Stimulated activated effector memory CD8-positive, alpha-beta T cell treated with anti-CD3 and anti-CD28 coated beads, Interleukin-12 subunit alpha, Interleukin-12 subunit beta, amount 100 ng/mL, for 72 hours (primary cell): ENCODE measurements at regions not wholly inside any gene's neighbourhood (a gene's known extent, or its start where the extent isn't known, plus 50 kb on each side); places are given as distances from the start of the nearest gene placed in this dataset.

ENCODE experiments used
- ATAC-seq: fragments of 150-1000 bp; cut with Tn5 transposase; 2 replicates; pipeline ENCODE4 v1.10.0; 2021
- DNase-seq, 2 donors: peaks; one replicate each; pipeline ENCODE4 v3.0.0; 2021 to 2022; ENCODE audit warnings: low spot score in 2 of 2
- H3K27ac Mint-ChIP-seq: one replicate; pipeline ENCODE4 v1.8.0; 2022; ENCODE audit warnings: mild to moderate bottlenecking, mixed read lengths
- H3K36me3 Mint-ChIP-seq: one replicate; pipeline ENCODE4 v1.8.0; 2022; ENCODE audit warnings: mild to moderate bottlenecking, mixed read lengths
- H3K4me1 Mint-ChIP-seq: one replicate; pipeline ENCODE4 v1.8.0; 2022; ENCODE audit warnings: mixed read lengths
- H3K4me3 Mint-ChIP-seq: one replicate; pipeline ENCODE4 v1.8.0; 2022; ENCODE audit warnings: mild to moderate bottlenecking, mixed read lengths
- H3K9me3 Mint-ChIP-seq: one replicate; pipeline ENCODE4 v1.8.0; 2022; ENCODE audit warnings: mixed read lengths

DNA sequence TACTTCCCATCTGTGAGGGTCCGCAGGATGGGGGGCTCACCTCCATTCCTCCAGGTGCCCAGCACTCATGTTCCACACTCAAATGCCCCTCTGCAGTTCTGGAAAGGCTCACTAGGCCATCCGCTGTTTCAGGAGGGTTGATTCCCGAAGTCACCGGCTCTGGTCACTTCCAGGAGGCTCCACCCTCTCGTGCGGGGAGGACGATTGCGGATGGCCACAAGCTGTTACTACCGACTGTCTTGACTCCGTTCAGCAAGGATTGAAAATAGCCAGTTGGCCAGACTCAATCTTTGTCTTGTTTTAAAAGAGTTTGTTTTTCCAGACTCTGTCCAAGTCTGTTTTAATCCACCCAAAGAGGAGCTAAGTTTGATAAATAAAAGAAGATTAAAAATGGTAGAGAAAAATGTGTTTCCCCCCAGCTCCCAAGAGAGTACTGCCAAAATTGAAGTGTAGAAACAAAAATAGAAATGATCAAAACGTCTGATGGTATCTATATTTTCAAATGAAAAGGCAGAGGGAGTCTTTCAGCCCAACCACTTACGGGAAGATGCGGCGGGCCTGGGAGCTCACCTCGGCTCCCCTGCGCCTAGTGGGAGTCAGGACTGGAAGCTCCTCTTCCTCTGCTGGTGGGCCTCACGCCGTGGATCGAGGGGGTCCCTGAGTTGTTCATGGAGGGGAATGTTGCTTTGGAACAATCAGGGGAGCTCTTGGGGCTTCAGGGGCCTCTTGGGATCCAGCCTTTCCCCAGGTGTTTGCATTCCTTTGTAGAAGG is 1280.8 kb downstream of the BRD1 start:
- Mint-ChIP-seq H3K4me3 (no peak overlapping the region), H3K9me3 (no peaks in the 10 kb centered on the region)
- ATAC-seq: no peak

DNA sequence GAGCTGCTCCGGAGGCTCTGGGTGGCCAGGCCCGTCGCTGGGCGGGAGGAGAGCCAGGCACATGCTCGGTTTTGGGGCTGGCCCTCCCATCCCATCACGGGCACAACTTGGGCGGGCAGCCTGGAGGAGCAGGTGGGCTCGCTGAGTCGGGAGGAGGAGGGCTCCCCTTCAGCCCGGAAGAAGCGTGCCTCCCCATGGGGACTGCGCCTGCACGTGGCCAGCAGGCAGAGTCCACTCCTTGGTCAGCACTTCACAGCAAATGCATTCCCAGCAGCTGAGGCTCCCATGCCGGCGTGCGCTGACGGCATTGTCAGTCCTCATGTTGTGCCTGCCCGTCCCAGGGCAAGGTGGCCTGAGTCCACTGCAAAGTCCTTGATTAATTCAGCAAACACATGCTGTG is 1281.7 kb downstream of the BRD1 start:
- DNase-seq: no peak
- H3K4me1 Mint-ChIP-seq: no peaks in the 10 kb centered on the region

More for the DNA sequence above, 1280.8 kb downstream of the BRD1 start:
- H3K27ac Mint-ChIP-seq: no peak overlapping the region
- DNase-seq: no peak
- no peaks in the 10 kb centered on the region for H3K4me1 Mint-ChIP-seq
- no peaks in the 10 kb centered on the region for H3K36me3 Mint-ChIP-seq

DNA sequence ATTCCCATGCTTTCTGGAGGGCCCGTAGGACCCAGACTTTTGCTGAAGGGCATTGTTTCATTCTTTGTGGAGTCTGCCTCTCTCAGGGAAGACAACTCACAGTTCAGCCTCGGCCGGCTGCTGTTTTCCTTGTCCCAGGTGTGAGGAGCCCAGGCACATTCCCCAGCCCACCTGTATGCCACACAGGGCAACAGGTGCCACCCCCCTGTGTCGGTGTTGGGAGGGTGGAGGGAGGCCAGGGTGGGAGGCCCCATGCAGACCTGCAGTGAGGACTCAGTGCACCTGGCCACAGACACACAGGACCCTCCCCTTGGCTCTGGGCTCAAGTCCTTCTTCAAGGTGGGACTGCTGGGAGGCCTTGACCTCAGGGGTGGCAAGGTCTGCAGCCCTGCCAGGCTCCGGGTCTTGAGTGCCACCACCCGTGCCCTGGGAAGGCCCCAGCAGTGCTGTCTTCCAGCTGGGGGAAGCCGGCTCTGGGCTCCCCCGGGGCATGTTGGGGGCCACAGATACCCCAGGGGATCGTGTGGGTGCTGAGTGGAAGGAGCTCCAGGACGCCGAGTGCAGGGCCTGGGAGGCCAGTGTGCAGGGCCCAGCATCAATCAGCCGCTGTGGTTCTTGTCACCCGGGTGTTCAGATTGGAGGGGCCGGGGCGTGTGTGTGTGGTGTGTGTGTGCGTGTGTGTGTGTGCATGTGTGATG is 1286.1 kb downstream of the BRD1 start:
- Mint-ChIP-seq H3K27ac (no peak overlapping the region), H3K4me3 (no peak overlapping the region), H3K4me1 (no peaks in the 10 kb centered on the region), H3K9me3 (no peaks in the 10 kb centered on the region), H3K36me3 (no peaks in the 10 kb centered on the region)
- ATAC-seq (no peak), DNase-seq (no peak)

More for the DNA sequence above, 1281.7 kb downstream of the BRD1 start:
- no peaks in the 10 kb centered on the region for H3K9me3 Mint-ChIP-seq
- ATAC-seq: no peak
- no peaks in the 10 kb centered on the region for H3K36me3 Mint-ChIP-seq
- no peak overlapping the region for H3K27ac Mint-ChIP-seq
- no peak overlapping the region for H3K4me3 Mint-ChIP-seq

DNA sequence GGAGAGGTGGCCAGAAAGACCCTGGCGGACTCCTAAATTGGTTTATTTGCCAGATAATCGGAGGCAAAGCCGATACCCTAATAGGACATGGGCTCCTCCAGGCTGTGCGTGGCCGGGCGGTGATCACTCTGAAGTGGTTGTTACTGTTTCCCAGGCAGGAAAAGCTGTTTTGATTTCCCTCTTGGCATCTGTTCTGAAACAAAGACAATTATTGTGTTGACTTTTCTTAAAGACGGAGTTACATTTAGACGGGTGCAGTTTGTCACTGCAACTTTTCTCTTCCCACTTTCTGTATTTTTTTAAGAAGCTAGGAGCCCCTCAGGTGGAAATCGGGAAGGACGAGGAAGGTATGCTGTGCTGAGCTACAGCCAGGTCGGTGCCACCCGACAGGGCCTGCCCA is 1288.4 kb downstream of the BRD1 start:
- ATAC-seq (no peak), DNase-seq (no peak)
- H3K4me1 Mint-ChIP-seq: no peaks in the 10 kb centered on the region
- no peak overlapping the region for H3K4me3 Mint-ChIP-seq
- H3K36me3 Mint-ChIP-seq: no peaks in the 10 kb centered on the region
- H3K27ac Mint-ChIP-seq: no peak overlapping the region
- H3K9me3 Mint-ChIP-seq: no peaks in the 10 kb centered on the region

DNA sequence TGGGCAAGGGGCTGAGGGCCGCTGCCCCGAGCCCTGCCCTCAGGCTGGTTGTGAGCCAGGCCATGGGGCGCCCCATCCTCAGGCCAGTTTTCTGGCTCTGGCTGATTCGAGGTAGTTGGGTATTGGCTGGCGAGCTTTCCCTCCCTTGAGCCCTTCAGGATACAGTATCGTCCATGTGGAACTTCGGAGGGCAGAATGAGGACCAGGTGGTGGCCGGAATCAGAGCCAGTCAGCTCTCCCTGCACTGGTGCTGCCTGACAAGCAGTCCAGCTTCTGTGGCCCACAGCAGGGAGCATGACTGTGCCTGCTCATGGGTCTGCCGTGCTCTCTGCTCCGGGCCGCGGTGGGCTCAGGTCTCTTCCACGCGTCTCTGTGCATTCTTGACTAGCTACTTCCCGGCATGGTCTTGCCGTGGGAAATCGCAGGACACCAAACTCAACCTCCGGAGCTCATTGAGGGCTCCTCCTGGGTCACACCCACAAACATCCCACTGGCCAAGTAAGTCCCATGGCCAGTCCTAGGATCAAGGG is 1289.3 kb downstream of the BRD1 start:
- DNase-seq: no peak
- H3K9me3 Mint-ChIP-seq: no peaks in the 10 kb centered on the region
- no peak for ATAC-seq
- H3K4me1 Mint-ChIP-seq: no peaks in the 10 kb centered on the region
- H3K36me3 Mint-ChIP-seq: no peaks in the 10 kb centered on the region
- H3K4me3 Mint-ChIP-seq: no peak overlapping the region
- H3K27ac Mint-ChIP-seq: no peak overlapping the region

DNA sequence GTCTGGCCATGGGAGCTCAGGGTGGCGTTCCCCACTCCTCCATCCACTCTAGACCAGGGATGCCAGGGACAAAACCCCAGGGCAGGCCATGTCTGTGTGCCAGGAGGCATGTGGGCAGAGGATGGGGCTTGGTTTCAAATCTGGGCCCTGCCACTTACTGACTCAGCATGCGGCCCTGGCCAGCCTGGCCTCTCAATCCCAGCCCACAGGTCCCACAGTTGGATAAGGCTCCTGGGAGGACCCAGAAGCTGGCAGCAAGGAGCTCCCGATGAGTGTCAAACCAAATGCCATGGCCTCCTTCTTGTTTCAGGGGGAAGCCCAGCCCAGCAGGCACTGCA is 1290.4 kb downstream of the BRD1 start:
- ATAC-seq: no peak
- Mint-ChIP-seq H3K27ac (no peak overlapping the region), H3K36me3 (no peaks in the 10 kb centered on the region), H3K9me3 (no peaks in the 10 kb centered on the region), H3K4me1 (no peaks in the 10 kb centered on the region), H3K4me3 (no peak overlapping the region)
- no peak for DNase-seq

DNA sequence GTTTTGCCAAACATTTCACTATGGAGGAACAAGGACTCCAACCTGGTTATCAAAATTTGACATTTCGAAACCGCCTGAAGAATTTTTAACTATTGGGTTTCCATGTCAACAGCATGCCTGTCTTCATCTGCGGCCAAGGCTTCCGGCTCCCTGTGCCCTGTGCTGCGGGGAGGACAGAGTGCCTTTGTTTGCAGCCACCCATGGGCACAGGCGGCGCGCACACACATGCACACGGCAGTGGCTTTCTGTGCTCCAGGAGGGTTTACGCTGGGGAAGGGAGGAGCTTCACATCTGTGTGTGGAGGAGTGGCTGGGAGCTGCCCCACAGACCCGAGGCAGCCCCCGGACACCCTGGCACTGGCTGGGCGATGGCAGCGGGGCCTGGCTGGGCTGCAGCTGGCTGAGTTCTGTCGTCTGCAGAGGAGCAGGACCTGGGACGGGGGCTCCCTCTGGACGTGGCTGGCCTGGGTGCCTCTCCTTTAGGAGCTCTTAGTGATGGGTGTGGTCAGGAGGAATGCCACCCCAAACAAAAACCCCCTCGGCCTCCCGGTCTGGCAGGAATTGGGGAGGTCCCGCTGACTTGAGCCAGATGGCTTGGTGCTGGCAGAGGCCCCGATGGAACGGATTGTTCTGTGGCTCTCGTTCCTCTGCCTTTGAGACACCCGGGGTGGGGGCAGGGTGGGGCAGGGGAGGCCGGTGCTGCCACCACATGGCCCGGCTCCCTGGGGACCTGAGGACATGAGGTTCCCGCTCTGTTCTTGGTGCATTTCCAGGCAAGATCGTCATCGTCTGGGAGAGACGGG is 1290.9 kb downstream of the BRD1 start:
- DNase-seq (no peak), ATAC-seq (no peak)
- Mint-ChIP-seq H3K27ac (no peak overlapping the region), H3K9me3 (no peaks in the 10 kb centered on the region), H3K4me1 (no peaks in the 10 kb centered on the region), H3K4me3 (no peak overlapping the region), H3K36me3 (no peaks in the 10 kb centered on the region)

DNA sequence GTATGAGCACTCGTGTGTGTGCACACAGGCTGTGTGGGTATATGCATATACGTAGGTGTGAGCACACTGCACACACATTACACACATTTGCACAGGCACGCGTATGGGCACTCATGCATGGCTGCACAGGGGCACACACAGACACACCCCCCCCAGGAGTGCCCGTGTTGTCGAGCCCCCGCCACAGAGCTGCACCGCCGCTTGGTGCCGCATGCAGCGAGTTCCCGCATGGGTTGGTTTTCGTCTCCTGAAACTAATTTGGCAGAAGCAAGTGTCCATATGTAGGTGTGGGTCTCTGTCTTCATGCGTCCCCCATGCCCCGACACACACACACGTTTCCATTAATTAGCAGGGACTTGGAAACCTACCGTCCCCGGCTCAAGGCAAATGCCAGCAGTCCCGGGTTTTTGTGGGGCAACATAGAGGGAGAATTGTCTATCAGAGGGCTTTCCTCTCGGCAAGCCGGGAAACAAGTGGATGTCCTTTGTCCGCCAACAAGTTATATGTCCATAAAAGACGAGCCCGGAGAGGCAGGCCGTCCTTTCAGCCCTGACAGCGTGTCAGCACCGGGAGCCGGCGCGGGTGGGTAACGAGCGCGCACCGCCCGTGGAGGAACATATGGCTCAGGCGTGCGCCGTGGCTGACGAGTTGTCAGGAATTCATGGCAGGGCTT is 1291.7 kb downstream of the BRD1 start:
- ATAC-seq: no peak
- no peaks in the 10 kb centered on the region for H3K9me3 Mint-ChIP-seq
- no peak for DNase-seq
- no peaks in the 10 kb centered on the region for H3K4me1 Mint-ChIP-seq
- no peak overlapping the region for H3K4me3 Mint-ChIP-seq
- no peak overlapping the region for H3K27ac Mint-ChIP-seq
- H3K36me3 Mint-ChIP-seq: no peaks in the 10 kb centered on the region

DNA sequence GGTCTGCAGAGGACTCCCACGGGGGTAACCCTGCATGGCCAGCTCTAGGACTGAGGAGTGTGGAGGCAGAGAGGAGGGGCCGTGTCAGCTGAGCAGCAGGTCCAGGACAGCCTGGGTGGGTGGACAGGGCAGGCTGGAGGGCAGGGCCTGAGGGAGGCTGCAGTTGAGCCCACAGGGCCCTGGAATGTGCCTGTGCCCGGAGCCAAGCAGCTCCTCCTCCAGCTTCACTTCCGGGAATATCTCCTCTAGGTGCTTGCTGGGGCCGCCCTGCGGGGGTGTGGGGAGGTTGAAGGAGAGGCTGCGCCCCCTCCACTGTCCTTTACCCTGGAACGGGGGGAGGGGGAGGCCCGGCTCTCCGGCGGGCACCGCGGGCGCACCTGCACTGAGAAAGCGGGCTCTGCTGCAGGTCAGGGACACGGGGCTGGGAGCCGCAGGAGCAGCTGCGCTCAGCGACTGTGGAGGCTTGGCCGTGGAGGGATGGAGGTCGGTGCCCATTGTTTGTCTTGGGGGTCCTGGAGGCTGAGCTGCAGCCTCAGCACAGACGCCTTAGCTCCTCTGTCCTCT is 1293.2 kb downstream of the BRD1 start:
- Mint-ChIP-seq H3K4me1 (no peaks in the 10 kb centered on the region), H3K27ac (no peak overlapping the region)

DNA sequence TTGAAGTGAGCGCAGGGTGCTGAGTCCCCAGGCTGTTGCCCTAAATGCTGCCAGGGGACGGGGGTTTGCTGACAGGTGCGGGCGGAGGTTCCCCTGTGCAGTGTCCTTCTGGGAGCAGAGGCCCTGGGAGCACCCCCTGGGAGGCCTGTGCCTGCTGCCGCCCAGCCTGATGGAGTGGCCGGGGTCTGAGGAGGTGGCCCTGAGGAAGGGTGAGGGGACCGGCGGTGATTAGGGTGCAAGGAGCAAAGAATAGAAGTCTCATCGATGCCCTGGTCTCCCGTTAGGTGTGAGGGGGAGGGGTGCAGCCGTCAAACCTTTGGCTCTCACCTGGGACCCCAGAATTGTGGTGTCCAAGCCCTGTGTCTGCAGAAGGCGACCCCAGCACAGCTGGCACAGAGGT is 1294.7 kb downstream of the BRD1 start:
- Mint-ChIP-seq H3K27ac (no peak overlapping the region), H3K4me1 (no peaks in the 10 kb centered on the region), H3K4me3 (no peak overlapping the region), H3K9me3 (no peaks in the 10 kb centered on the region), H3K36me3 (no peaks in the 10 kb centered on the region)
- DNase-seq (no peak), ATAC-seq (no peak)

More for the DNA sequence above, 1293.2 kb downstream of the BRD1 start:
- H3K36me3 Mint-ChIP-seq: no peaks in the 10 kb centered on the region
- DNase-seq (no peak), ATAC-seq (no peak)
- no peaks in the 10 kb centered on the region for H3K9me3 Mint-ChIP-seq
- no peak overlapping the region for H3K4me3 Mint-ChIP-seq

DNA sequence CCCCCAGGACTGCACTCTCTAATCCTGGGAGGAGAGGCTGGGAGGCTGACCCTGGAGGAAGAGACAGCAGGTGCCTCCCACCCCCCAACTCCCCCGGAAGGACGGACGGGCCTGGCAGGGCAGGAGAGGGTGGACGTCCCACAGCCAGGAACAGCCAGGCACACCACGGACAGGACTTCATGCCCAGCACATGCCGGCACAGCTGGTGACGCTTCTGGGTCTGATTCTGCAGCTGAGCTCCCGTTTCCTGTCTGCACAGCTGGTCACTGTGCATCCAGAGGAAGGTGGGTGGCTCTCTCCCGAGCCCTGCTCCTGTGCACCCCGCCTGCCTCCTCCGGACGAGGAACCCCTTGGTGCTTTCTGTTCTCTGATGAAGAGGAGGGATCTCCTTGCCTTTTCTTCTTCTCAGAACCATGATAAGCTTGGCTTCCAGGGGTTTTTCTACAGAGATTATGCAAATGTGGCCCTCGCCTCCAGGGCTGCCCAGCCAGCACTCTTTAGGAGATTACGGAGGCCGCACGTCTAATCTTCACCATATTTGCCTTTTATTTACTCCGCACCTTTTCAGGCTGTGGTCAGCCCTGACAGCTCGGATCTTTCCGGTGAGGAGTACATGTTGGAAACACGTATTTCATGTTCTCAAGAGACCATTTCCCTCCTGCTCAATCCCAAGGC is 1295.8 kb downstream of the BRD1 start:
- Mint-ChIP-seq H3K9me3 (no peaks in the 10 kb centered on the region), H3K4me3 (no peak overlapping the region), H3K4me1 (no peaks in the 10 kb centered on the region), H3K36me3 (no peaks in the 10 kb centered on the region), H3K27ac (no peak overlapping the region)
- no peak for DNase-seq
- no peak for ATAC-seq

DNA sequence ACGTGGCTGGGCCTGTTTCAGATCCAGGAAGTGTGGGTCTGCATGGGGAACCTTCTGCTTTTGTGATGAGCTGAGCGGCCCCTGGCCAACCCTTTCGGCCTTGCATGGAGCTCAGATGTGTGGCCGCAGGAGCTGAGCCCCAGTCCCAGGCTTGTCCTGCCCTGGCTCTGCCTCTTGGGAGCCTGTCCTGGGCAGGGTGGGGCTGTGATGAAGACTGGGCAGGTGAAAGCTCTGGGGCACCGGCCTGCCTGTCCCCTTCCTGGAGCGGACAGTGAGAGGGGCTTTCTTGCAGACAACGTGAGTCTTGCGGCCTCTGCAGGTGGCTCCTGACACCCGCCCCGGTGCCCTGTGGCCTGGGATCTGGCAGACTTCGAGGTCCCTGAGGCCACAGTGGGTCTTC is 1296.6 kb downstream of the BRD1 start:
- no peaks in the 10 kb centered on the region for H3K9me3 Mint-ChIP-seq
- no peak for ATAC-seq
- H3K27ac Mint-ChIP-seq: no peak overlapping the region
- DNase-seq: no peak
- H3K36me3 Mint-ChIP-seq: no peaks in the 10 kb centered on the region
- H3K4me1 Mint-ChIP-seq: no peaks in the 10 kb centered on the region
- H3K4me3 Mint-ChIP-seq: no peak overlapping the region

DNA sequence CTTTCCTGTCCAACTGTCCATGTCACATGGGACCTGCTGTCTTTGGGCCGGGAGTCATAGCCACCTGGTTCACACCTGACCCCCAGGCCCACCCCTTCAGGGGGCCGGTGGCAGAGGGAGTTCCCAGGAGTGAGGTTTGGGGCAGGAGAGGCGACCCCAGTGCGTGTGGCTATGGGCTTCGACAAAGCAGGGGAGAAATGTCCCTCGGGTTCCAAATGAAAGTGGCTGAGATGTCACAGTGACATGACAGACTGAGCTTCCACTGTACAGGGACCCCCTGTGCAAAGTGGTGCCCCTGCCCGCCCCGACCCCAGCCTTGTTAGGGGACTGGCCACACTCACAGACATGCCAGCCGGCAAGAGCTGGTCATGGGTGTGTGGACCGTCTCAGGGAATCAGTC is 1297.0 kb downstream of the BRD1 start:
- H3K27ac Mint-ChIP-seq: no peak overlapping the region
- H3K4me3 Mint-ChIP-seq: no peak overlapping the region
- no peak for ATAC-seq
- H3K4me1 Mint-ChIP-seq: no peaks in the 10 kb centered on the region
- H3K9me3 Mint-ChIP-seq: no peaks in the 10 kb centered on the region
- no peak for DNase-seq
- H3K36me3 Mint-ChIP-seq: no peaks in the 10 kb centered on the region

DNA sequence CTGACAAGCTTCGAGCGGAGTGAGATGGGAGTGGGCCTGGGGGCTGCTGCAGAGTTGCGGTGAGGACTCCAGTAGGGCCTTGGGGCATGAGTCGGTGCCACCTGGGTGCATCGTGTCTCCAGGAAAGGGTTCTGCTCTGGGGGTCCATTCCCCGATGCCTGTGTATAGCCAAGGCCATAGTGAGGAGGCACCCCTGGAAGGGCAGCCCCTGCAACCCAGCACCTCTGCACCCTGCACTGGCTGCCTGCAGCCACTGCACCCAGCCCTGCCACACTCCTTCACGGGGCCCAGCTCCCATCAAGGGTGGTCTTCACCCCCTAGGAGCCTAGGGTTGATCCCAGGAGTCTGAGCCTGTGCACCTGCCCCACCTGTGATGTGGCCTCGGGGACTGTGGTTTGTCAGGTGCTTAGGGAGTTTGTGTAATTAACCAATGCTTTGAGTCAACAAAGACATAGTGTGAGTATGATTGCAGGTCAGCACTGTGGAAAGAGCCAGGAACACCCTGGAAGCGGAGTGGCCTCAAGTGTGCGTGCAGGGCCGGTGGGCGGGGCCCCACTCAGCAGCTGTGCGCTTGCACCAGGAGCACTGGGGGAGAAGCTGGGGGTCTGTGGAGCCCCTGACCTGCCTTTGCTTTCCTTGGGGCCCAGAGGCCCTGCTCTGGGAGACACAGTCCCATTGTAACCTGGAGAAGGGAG is 1299.3 kb downstream of the BRD1 start:
- Mint-ChIP-seq H3K36me3 (no peaks in the 10 kb centered on the region), H3K4me1 (no peaks in the 10 kb centered on the region), H3K4me3 (no peak overlapping the region), H3K27ac (no peak overlapping the region), H3K9me3 (no peaks in the 10 kb centered on the region)
- ATAC-seq (no peak), DNase-seq (no peak)
